Peyer's patch (tissue), 4 donors: ENCODE measurements at regions not wholly inside any gene's neighbourhood (a gene's known extent, or its start where the extent isn't known, plus 50 kb on each side); places are given as distances from the start of the nearest gene placed in this dataset.

Source experiments
- DNase-seq, 3 donors: peaks; one replicate each; pipeline ENCODE4 v3.0.0-alpha.2; 2017 to 2019
- H3K27ac ChIP-seq, 4 donors: fragments of 200-600 bp; sonication (generic); one replicate each; pipeline ENCODE4 v1.5.1; 2016 to 2019
- H3K27me3 ChIP-seq, 2 donors: fragments of 200-600 bp; sonication (generic); one replicate each; pipeline ENCODE4 v1.5.1; 2019
- H3K36me3 ChIP-seq, 3 donors: fragments of 200-600 bp; sonication (generic); one replicate each; pipeline ENCODE4 v1.5.1; 2016 to 2019
- H3K4me1 ChIP-seq, 4 donors: fragments of 200-600 bp; sonication (generic); one replicate each; pipeline ENCODE4 v1.5.1; 2016 to 2019
- H3K4me3 ChIP-seq, 4 donors: fragments of 200-600 bp; sonication (generic); 1 replicate in 3 of 4; 2 replicates in 1 of 4; pipeline ENCODE4 v1.5.1; 2016 to 2019; ENCODE audit warnings: mild to moderate bottlenecking in 1 of 4
- H3K9me3 ChIP-seq, 4 donors: fragments of 200-600 bp; sonication (generic); one replicate each; pipeline ENCODE4 v1.5.1; 2016 to 2019; ENCODE audit warnings: mild to moderate bottlenecking in 1 of 4
- CTCF ChIP-seq, 6 experiments: fragments of 450-650 bp in 4 of 6; fragments of 200-600 bp in 2 of 6; sonication (generic) in 1 of 6; IDR thresholded peaks; one replicate each; pipeline ENCODE4 v1.5.1; 2017 to 2019; ENCODE audit warnings: antibody characterized with exemption in 6 of 6, mild to moderate bottlenecking in 3 of 6, moderate library complexity in 1 of 6
- POLR2A ChIP-seq, 2 donors: fragments of 450-650 bp; IDR thresholded peaks; one replicate each; pipeline ENCODE4 v1.5.1; 2017; ENCODE audit warnings: antibody characterized with exemption in 2 of 2, mild to moderate bottlenecking in 2 of 2, moderate library complexity in 2 of 2

- DNase-seq, result no peak
- no peaks in the 10 kb centered on the region for H3K27me3 ChIP-seq
- H3K36me3 ChIP-seq, result no peaks in the 10 kb centered on the region
- no peaks in the 10 kb centered on the region for H3K4me1 ChIP-seq
- no peaks in the 10 kb centered on the region for H3K9me3 ChIP-seq
- no peak for TF ChIP-seq POLR2A (IDR thresholded peaks at IDR 0.05)
- TF ChIP-seq CTCF (IDR thresholded peaks at IDR 0.05), result no peak
- no peak overlapping the region for H3K4me3 ChIP-seq
- no peak overlapping the region for H3K27ac ChIP-seq
These were observed 100.2 kb upstream of the BTG3 start for GRCh38 chr21:17712887-17713286.

GRCh38 chr21:17711896-17712295, 99.2 kb upstream of the BTG3 start:
- no peak for DNase-seq
- Histone ChIP-seq H3K36me3 (no peaks in the 10 kb centered on the region), H3K27me3 (no peaks in the 10 kb centered on the region), H3K4me1 (no peaks in the 10 kb centered on the region), H3K4me3 (no peak overlapping the region), H3K9me3 (no peaks in the 10 kb centered on the region), H3K27ac (no peak overlapping the region)
- TF ChIP-seq POLR2A (IDR thresholded peaks at IDR 0.05) (no peak), CTCF (IDR thresholded peaks at IDR 0.05) (no peak)

GRCh38 chr21:17709266-17709611, 96.5 kb upstream of the BTG3 start:
- no peak for DNase-seq
- H3K4me3 ChIP-seq, result no peak overlapping the region
- H3K4me1 ChIP-seq, result no peaks in the 10 kb centered on the region
- H3K27me3 ChIP-seq, result no peaks in the 10 kb centered on the region
- H3K27ac ChIP-seq, result no peak overlapping the region
- H3K9me3 ChIP-seq, result no peaks in the 10 kb centered on the region
- H3K36me3 ChIP-seq, result no peaks in the 10 kb centered on the region
- no peak for TF ChIP-seq CTCF (IDR thresholded peaks at IDR 0.05)
- TF ChIP-seq POLR2A (IDR thresholded peaks at IDR 0.05), result no peak

GRCh38 chr21:17708522-17709265, 96.0 kb upstream of the BTG3 start:
- TF ChIP-seq POLR2A (IDR thresholded peaks at IDR 0.05) (no peak), CTCF (IDR thresholded peaks at IDR 0.05) (no peak)
- Histone ChIP-seq H3K27me3 (no peaks in the 10 kb centered on the region), H3K4me1 (no peaks in the 10 kb centered on the region), H3K27ac (no peak overlapping the region), H3K4me3 (no peak overlapping the region), H3K36me3 (no peaks in the 10 kb centered on the region), H3K9me3 (no peaks in the 10 kb centered on the region)
- DNase-seq, result no peak

- no peak for DNase-seq
- H3K9me3 ChIP-seq, result no peaks in the 10 kb centered on the region
These were observed 87.0 kb upstream of the BTG3 start for GRCh38 chr21:17699524-17700189.

More at GRCh38 chr21:17699524-17700189, 87.0 kb upstream of the BTG3 start:
- Histone ChIP-seq H3K27ac (no peak overlapping the region), H3K36me3 (no peaks in the 10 kb centered on the region), H3K4me3 (no peak overlapping the region), H3K27me3 (no peaks in the 10 kb centered on the region), H3K4me1 (no peaks in the 10 kb centered on the region)
- TF ChIP-seq POLR2A (IDR thresholded peaks at IDR 0.05) (no peak), CTCF (IDR thresholded peaks at IDR 0.05) (no peak)
